NCI-H2029 (cell line): ENCODE measurements at regions not wholly inside any gene's neighbourhood (a gene's known extent, or its start where the extent isn't known, plus 50 kb on each side); places are given as distances from the start of the nearest gene placed in this dataset.
"Not testable (repeated sequence)": the region's sequence is repeated elsewhere in the genome, so short reads cannot be mapped to it uniquely, and the experiment has no call there.

Experiments
- DNase-seq: peaks from one replicate; lab custom pipeline; 2025; lab: John Stamatoyannopoulos, UW

DNA sequence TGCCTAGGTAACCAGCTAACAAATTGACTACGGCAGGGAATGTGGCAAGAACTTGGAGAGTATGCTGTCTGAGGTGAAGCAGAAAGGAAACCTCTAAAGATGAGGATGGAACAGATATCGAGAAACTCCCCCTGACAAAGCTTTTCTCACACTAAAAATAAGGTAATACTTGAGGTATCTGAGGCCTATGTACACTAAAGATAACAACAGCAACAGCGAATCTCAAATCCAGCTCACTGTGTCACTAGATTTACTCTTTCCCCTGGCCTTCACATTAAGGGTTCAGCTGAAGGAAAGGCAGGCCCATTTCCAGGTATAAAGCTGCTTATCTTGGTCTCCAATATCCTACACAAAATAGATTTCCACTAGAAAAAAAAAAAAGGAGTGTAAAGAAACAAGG lies 518.0 kb downstream of the KCNT2 start:
- DNase-seq, result no peak

DNA sequence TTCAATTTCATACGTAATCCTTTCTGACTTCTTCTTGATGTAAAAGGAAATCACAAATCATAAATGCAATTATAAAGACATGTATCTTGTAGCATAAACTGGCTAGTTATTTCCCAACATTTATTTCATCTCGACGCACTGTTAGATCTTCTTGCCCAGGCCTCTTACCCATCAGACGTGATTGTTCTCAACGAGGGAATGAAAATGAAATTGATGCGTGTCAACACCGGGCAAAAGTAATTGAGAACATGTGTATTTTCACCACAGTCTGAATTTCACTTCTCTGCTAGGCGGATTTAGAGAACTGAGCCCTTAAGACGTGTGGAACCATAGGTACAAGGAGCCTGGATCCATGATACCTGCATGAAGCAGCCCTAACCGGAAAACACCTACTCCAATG lies 519.7 kb downstream of the KCNT2 start:
- DNase-seq, result no peak

DNA sequence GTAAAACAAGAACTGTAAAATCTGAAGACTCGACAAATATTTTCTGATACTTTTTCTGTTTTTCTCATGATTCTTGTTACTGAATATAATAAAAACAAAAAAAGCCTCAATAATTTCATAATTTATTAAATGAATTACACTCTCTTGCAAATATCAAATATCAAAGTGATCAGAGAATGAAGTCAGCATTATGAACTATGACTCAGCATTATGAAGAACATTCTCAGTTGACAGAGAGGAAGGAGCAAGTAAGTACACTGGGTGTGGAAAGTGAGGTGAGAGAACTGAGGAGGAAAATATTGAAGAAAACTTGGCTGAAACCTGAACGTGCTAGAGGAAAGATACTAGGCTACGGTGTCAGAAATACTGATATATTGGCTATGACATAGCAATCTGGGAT lies 529.5 kb downstream of the KCNT2 start:
- no peak for DNase-seq

DNA sequence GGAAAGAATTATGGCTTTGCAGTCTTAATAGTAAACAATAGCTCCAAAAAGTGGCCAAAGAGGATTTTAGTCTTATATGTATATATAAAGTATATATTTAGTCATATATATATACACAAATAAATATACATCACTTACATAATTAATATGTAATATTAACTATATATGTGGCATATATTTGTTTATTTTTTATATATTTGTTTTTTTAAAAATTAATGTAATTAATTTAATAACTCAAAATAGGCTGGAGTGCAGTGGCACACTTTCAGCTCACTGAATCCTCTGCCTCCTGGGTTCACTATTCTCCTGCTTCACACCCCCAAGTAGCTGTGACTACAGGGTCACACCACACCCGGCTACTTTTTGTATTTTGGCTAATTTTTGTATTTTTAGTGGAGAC lies 532.6 kb downstream of the KCNT2 start:
- DNase-seq, result no peak

DNA sequence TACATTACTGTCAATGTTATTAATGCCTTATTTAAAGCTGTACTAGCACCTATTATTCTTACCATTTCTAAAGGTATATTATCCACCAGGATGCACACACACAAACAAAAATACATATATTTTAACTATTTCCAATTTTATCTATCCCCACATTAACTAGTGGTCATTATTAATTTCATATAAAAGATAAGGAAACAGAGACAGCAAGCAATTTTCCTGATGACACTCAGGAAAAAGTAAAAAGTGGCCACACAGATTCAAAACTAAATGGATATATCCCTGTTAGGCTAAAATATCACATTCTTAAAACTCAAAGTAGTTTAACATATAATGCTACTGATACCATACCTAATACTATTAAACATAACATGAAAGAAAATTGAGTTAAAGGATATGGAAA lies 534.1 kb downstream of the KCNT2 start:
- no peak for DNase-seq

DNA sequence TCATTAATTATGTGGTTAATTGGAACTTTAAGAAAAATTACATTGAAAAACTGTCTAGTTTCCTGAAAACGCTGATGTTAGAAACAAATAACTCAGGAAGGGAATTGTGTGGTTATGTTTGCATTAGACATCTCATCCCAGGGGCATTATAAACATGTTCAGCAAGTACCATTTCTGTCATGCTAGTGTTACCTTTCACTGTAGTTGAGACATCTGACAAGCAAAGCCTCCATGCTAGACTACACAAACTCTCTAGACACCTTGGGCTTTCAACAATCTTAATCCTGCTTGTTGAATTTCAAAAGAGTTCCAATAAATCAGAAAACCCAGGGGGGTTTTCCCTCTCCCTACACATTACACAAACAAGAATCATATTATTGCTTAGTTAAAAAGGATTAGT lies 536.8 kb downstream of the KCNT2 start:
- DNase-seq, result no peak

DNA sequence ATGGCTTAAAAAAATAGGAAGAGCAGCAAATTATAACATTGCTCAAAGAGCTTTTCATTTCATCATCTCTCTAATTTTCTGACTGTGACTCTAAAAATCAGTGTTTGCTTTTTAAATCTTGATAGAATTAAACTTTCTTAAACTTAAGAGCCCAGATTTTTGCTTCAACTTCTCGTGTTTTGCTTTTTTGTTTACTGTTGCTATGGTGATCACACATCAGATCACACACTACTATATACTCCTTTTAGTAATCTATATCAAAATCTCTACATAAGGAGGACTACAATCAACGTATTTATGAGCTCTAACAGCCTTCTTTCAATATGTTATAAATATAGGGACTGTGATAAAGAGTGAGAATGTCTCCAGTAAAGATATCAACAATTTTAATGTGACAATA lies 537.3 kb downstream of the KCNT2 start:
- no peak for DNase-seq

GRCh38 chr1:196063952-196064351 lies 544.3 kb downstream of the KCNT2 start:
- DNase-seq, result no peak

- DNase-seq, result no peak
These were observed 544.9 kb downstream of the KCNT2 start for GRCh38 chr1:196063294-196063693.

DNA sequence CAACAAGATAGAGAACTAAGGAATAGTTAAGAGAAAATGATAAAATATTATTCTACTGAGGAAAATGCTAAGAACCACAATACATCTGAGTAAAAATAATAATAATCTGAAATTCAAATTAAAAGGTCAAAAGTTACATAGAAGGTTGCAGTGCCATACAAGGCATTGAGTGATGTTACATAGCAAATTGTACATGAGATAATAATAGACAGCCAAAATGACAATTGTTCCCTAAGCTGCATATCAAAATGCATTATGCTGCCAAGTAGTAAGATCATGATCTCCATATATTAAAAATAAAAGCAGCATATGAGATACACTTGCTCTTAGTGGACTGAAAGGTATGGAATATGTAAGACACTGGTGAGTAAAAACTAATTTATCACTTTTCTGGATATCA lies 547.7 kb downstream of the KCNT2 start:
- DNase-seq, result no peak

- no peak for DNase-seq
These were observed 549.0 kb downstream of the KCNT2 start for GRCh38 chr1:196059210-196059609.

DNA sequence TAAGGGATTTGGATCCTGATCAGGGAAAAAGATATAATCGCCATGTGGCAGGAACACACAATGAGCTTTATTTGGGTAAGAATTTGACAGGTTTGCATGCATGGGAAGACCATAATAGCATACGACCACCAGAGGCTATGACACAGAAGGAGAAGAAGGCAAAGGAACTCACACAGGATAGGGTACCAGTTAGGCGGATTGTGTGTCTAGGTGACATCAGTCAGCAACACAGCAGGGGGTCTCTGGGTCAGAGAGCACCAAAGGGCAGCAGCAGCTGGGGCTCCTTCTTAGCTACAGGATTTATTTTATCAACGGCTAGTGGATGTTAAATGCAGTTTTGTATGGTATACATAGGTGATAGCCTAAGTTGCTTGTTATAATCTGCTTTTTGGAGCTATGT lies 551.3 kb downstream of the KCNT2 start:
- no peak for DNase-seq

GRCh38 chr1:196049407-196049806 lies 558.8 kb downstream of the KCNT2 start:
- DNase-seq, result no peak

DNA sequence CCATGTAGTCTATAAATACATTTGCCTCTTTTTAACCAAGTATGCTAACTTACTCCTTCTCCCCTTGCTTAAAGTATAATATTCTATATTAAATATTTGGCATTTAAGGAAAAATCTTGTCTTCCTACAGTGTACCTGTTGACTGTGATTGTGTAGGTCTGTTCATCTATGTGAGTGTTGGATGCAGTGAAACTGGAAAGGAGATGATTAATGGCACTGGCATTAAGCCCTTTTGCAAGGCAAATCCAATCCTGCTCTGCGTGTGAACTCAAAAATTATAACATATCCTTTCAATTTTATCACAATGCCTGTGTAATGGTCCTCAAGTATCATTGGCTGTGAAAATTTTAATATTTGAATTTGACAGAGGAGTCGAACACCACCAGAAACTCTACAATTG lies 565.0 kb downstream of the KCNT2 start:
- no peak for DNase-seq

- DNase-seq, result no peak
These were observed 574.0 kb downstream of the KCNT2 start for GRCh38 chr1:196034080-196034706.

GRCh38 chr1:196031387-196031786 lies 576.9 kb downstream of the KCNT2 start:
- not testable (repeated sequence) for DNase-seq

- no peak for DNase-seq
These were observed 577.8 kb downstream of the KCNT2 start for GRCh38 chr1:196030455-196030854.

DNA sequence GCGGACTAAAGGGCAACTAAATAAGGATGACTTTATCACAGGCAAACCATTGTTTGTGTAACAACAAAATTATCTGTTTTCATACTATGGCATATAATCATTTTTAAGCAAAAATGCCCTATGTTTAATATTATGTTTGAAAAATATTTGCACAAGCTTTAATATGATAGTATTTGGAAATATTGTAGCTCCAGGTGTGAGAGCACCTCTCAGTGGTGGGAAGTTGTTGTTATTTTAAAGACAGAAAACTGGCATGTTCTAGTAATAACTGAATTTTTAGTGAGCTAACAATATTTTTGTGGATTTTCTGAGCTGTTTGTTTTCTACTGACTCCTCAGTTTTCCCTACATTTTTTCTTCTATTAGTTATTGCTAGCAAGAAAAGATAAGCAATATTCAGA lies 578.8 kb downstream of the KCNT2 start:
- no peak for DNase-seq

- DNase-seq, result no peak
These were observed 581.1 kb downstream of the KCNT2 start for GRCh38 chr1:196027127-196027526.

- not testable (repeated sequence) for DNase-seq
These were observed 587.1 kb downstream of the KCNT2 start for GRCh38 chr1:196021174-196021573.

- no peak for DNase-seq
These were observed 598.9 kb downstream of the KCNT2 start for GRCh38 chr1:196009362-196009761.

- no peak for DNase-seq
These were observed 600.5 kb downstream of the KCNT2 start for GRCh38 chr1:196007763-196008162.

GRCh38 chr1:196005426-196005825 lies 602.8 kb downstream of the KCNT2 start:
- DNase-seq, result no peak

DNA sequence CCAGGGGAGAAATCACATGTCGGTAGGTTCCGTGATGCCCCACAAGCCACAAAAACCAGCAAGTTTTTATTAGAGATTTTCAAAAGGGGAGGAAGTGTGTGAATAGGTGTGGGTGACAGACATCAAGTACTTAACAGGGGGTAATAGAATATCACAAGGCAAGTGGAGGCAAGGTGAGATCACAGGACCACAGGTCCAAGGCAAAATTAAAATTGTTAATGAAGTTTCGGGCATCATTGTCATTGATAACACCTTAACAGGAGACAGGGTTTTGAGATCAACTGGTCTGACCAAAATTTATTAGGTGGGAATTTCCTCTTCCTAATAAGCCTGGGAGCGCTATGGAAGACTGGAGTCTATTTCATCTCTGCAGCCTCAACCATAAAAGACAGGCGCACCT lies 603.9 kb downstream of the KCNT2 start:
- not testable (repeated sequence) for DNase-seq

GRCh38 chr1:196002906-196003305 lies 605.3 kb downstream of the KCNT2 start:
- DNase-seq, result no peak
